H1 (cell line): ENCODE measurements at regions not wholly inside any gene's neighbourhood (a gene's known extent, or its start where the extent isn't known, plus 50 kb on each side); places are given as distances from the start of the nearest gene placed in this dataset.

ENCODE experiments used
- CTCF ChIA-PET: fragments of 300-600 bp; sonication (Branson Sonifier 250); formaldehyde crosslinking; loops from one replicate; lab custom pipeline; 2021; ENCODE audit not compliant: partially characterized antibody; lab: Charles Lee
- POLR2A ChIA-PET: fragments of 300-600 bp; sonication (Branson Sonifier 250); formaldehyde crosslinking; loops from one replicate; lab custom pipeline; 2021; ENCODE audit warnings: inconsistent platforms; ENCODE audit not compliant: partially characterized antibody; lab: Charles Lee
- DNase-seq, 2 experiments: peaks; one replicate each; pipeline versions ENCODE4 v3.0.0 to v3.0.0-alpha.2; 2010 to 2022; ENCODE audit warnings: low spot score in 2 of 2, low read depth in 1 of 2, mixed read lengths in 1 of 2
- FAIRE-seq: peaks from 2 replicates; lab custom pipeline; 2011; peaks lifted over from hg19 to GRCh38; lab: Jason Lieb, UNC
- H2AFZ ChIP-seq: 2 replicates; pipeline ENCODE4 v1.8.1; 2012; ENCODE audit warnings: low read length, inconsistent platforms
- H2AK5ac ChIP-seq: 2 replicates; pipeline ENCODE4 v1.6.1; 2013; ENCODE audit warnings: low read depth, low read length
- H2BK120ac ChIP-seq: replicated peaks from 2 replicates; pipeline ENCODE3; 2013; ENCODE audit warnings: low read depth, low read length, inconsistent platforms
- H2BK12ac ChIP-seq: 2 replicates; pipeline ENCODE4 v1.6.1; 2013; ENCODE audit warnings: low read depth, low read length
- H2BK15ac ChIP-seq: 2 replicates; pipeline ENCODE4 v1.6.1; 2013; ENCODE audit warnings: low read length
- H2BK20ac ChIP-seq: 2 replicates; pipeline ENCODE4 v1.6.1; 2013; ENCODE audit warnings: low read length
- H2BK5ac ChIP-seq: 2 replicates; pipeline ENCODE4 v1.6.1; 2013; ENCODE audit warnings: low read depth, low read length
- H3K14ac ChIP-seq: 2 replicates; pipeline ENCODE4 v1.6.1; 2013; ENCODE audit warnings: inconsistent platforms; ENCODE audit not compliant: insufficient read length
- H3K18ac ChIP-seq: 2 replicates; pipeline ENCODE4 v1.6.1; 2013; ENCODE audit warnings: low read length; ENCODE audit errors: extremely low read depth
- H3K23ac ChIP-seq: 2 replicates; pipeline ENCODE4 v1.6.1; 2013; ENCODE audit warnings: inconsistent platforms; ENCODE audit not compliant: insufficient read length
- H3K23me2 ChIP-seq: 2 replicates; pipeline ENCODE4 v1.6.1; 2013; ENCODE audit warnings: low read depth, low read length
- H3K27ac ChIP-seq: 2 replicates; pipeline ENCODE4 v1.6.1; 2011; ENCODE audit warnings: low read depth, low read length, inconsistent platforms
- H3K27me3 ChIP-seq, 4 experiments: replicated peaks in 1 of 4; 1 replicate in 1 of 4; 2 replicates in 3 of 4; pipeline versions ENCODE4 v1.6.1 to v1.8.1; 2011 to 2013; ENCODE audit warnings: low read length in 3 of 4, mild to moderate bottlenecking in 3 of 4, inconsistent platforms in 2 of 4, mixed read lengths in 2 of 4, moderate library complexity in 1 of 4; ENCODE audit not compliant: control insufficient read depth in 3 of 4, insufficient read depth in 3 of 4; ENCODE audit errors: extremely low read depth in 1 of 4
- H3K36me3 ChIP-seq, 4 experiments: 2 replicates each; pipeline versions ENCODE4 v1.6.1 to v1.8.1; 2011 to 2013; ENCODE audit warnings: mild to moderate bottlenecking in 4 of 4, low read length in 3 of 4, moderate library complexity in 2 of 4, control low read depth in 1 of 4, inconsistent platforms in 1 of 4; ENCODE audit not compliant: insufficient read depth in 4 of 4, control insufficient read depth in 2 of 4
- H3K4ac ChIP-seq: replicated peaks from 2 replicates; pipeline ENCODE3; 2013; ENCODE audit warnings: low read length, low read depth, mixed read lengths, inconsistent platforms; ENCODE audit not compliant: insufficient read length
- H3K4me1 ChIP-seq, 4 experiments: replicated peaks in 1 of 4; 1 replicate in 1 of 4; 2 replicates in 3 of 4; pipeline versions ENCODE4 v1.6.1 to v1.8.1; 2011 to 2013; ENCODE audit warnings: low read length in 3 of 4, inconsistent platforms in 2 of 4, mixed read lengths in 1 of 4; ENCODE audit not compliant: insufficient read depth in 4 of 4, control insufficient read depth in 3 of 4
- H3K4me2 ChIP-seq, 2 experiments: 2 replicates each; pipeline versions ENCODE4 v1.6.1 to v1.8.1; 2011 to 2013; ENCODE audit warnings: low read depth in 2 of 2, low read length in 2 of 2, control low read depth in 1 of 2, inconsistent platforms in 1 of 2, mild to moderate bottlenecking in 1 of 2; ENCODE audit not compliant: insufficient read depth in 1 of 2
- H3K4me3 ChIP-seq, 4 experiments: fragments of 200-600, 300-600 bp in 1 of 4; sonication (generic), shearing (Covaris generic), sonication (Bioruptor Twin) in 1 of 4; 2 replicates each; pipeline versions ENCODE4 v1.5.1 to v1.8.1; 2011 to 2016; ENCODE audit warnings: low read length in 4 of 4, low read depth in 3 of 4, control low read depth in 2 of 4, inconsistent platforms in 2 of 4, mild to moderate bottlenecking in 2 of 4, mixed read lengths in 1 of 4, moderate library complexity in 1 of 4; ENCODE audit not compliant: insufficient read depth in 2 of 4; ENCODE audit errors: extremely low read depth in 1 of 4
- H3K56ac ChIP-seq: replicated peaks from 2 replicates; pipeline ENCODE3; 2013; ENCODE audit warnings: low read depth, mild to moderate bottlenecking, mixed read lengths, low read length, inconsistent platforms; ENCODE audit not compliant: insufficient read length
- H3K79me1 ChIP-seq: 2 replicates; pipeline ENCODE4 v1.6.1; 2013; ENCODE audit warnings: low read depth, low read length, control low read depth
- H3K79me2 ChIP-seq, 2 experiments: 2 replicates each; pipeline versions ENCODE4 v1.6.1 to v1.8.1; 2012 to 2013; ENCODE audit warnings: low read length in 2 of 2, mild to moderate bottlenecking in 2 of 2, inconsistent platforms in 1 of 2; ENCODE audit not compliant: insufficient read depth in 2 of 2, control insufficient read depth in 1 of 2
- H3K9ac ChIP-seq, 4 experiments: replicated peaks in 1 of 4; 1 replicate in 1 of 4; 2 replicates in 3 of 4; pipeline versions ENCODE4 v1.6.1 to v1.8.1; 2011 to 2013; ENCODE audit warnings: low read depth in 3 of 4, low read length in 3 of 4, control low read depth in 2 of 4, mild to moderate bottlenecking in 2 of 4, moderate library complexity in 2 of 4, inconsistent platforms in 1 of 4; ENCODE audit errors: extremely low read depth in 1 of 4
- H3K9me3 ChIP-seq, 2 experiments: 2 replicates each; pipeline versions ENCODE4 v1.6.1 to v1.8.1; 2012 to 2013; ENCODE audit warnings: mild to moderate bottlenecking in 2 of 2, moderate library complexity in 2 of 2, control low read depth in 1 of 2, inconsistent platforms in 1 of 2, low read depth in 1 of 2, low read length in 1 of 2, mixed read lengths in 1 of 2; ENCODE audit not compliant: insufficient read depth in 2 of 2
- H4K20me1 ChIP-seq, 2 experiments: replicated peaks in 1 of 2; 2 replicates each; pipeline versions ENCODE3 to v1.8.1; 2011 to 2013; ENCODE audit warnings: inconsistent platforms in 2 of 2, low read length in 2 of 2, mild to moderate bottlenecking in 1 of 2; ENCODE audit not compliant: insufficient read depth in 2 of 2, control insufficient read depth in 1 of 2
- H4K5ac ChIP-seq: 2 replicates; pipeline ENCODE4 v1.6.1; 2013; ENCODE audit warnings: low read length, low read depth, mixed read lengths, inconsistent platforms; ENCODE audit not compliant: insufficient read length
- H4K8ac ChIP-seq: 2 replicates; pipeline ENCODE4 v1.8.0; 2013; ENCODE audit warnings: mild to moderate bottlenecking, moderate library complexity, low read length, inconsistent platforms; ENCODE audit not compliant: insufficient read depth; ENCODE audit errors: extremely low read depth
- H4K91ac ChIP-seq: replicated peaks from 2 replicates; pipeline ENCODE3; 2013; ENCODE audit warnings: low read length, mixed read lengths, inconsistent platforms; ENCODE audit not compliant: insufficient read length
- BRCA1 ChIP-seq: IDR thresholded peaks from 2 replicates; pipeline ENCODE4 v1.6.1; 2012; ENCODE audit warnings: low read depth, low read length, improper control_type of control experiment
- CBX5 ChIP-seq: fragments of 300-800, 300-1000 bp; sonication (generic); IDR thresholded peaks from 2 replicates; pipeline ENCODE4 v1.7.1; 2016; ENCODE audit warnings: antibody characterized with exemption, low read length, low read depth
- CEBPB ChIP-seq: IDR thresholded peaks from 2 replicates; pipeline ENCODE4 v1.6.1; 2012; ENCODE audit warnings: low read depth, low read length
- EGR1 ChIP-seq: IDR thresholded peaks from 2 replicates; pipeline ENCODE4 v1.6.1; 2011; ENCODE audit warnings: low read depth, low read length, borderline replicate concordance
- FOSL1 ChIP-seq: IDR thresholded peaks from 2 replicates; pipeline ENCODE4 v1.6.1; 2011; ENCODE audit warnings: mild to moderate bottlenecking, low read depth, low read length, moderate library complexity; ENCODE audit not compliant: insufficient read depth
- MAX ChIP-seq: IDR thresholded peaks from 2 replicates; pipeline ENCODE4 v1.6.1; 2012; ENCODE audit warnings: inconsistent platforms
- SP1 ChIP-seq: IDR thresholded peaks from 2 replicates; pipeline ENCODE4 v1.6.1; 2011; ENCODE audit warnings: low read depth, low read length
- SRF ChIP-seq: IDR thresholded peaks from 2 replicates; pipeline ENCODE4 v1.6.1; 2011; ENCODE audit warnings: mild to moderate bottlenecking, low read depth, low read length, moderate library complexity
- WGBS, 2 experiments: shearing (Covaris generic) in 1 of 2; methylation state at CpG; one replicate each; pipeline versions ENCODE4 v1.1.6 to v1.1.7; 2013 to 2015; ENCODE audit warnings: low lambda C conversion rate in 2 of 2, mixed read lengths in 2 of 2, inconsistent platforms in 1 of 2, low coverage in 1 of 2, missing lambda C conversion rate in 1 of 2; ENCODE audit not compliant: insufficient replicate concordance in 2 of 2, insufficient coverage in 1 of 2, insufficient read length in 1 of 2; ENCODE audit errors: extremely low coverage in 1 of 2, missing lambda C conversion rate in 1 of 2; 5-methylcytosine and 5-hydroxymethylcytosine counted together

GRCh38 chr13:64083396-64083795 lies 2667.7 kb upstream of the PCDH20 start:
- TF ChIP-seq SP1 (no peak), BRCA1 (no peak), SRF (no peak), CEBPB (no peak), MAX (no peak), CBX5 (no peak), FOSL1 (no peak), EGR1 (no peak)
- Histone ChIP-seq H2BK15ac (no peak overlapping the region), H2BK12ac (no peak overlapping the region), H3K79me1 (no peaks in the 10 kb centered on the region), H3K9ac (no peak overlapping the region), H3K36me3 (no peaks in the 10 kb centered on the region), H4K91ac (no peak overlapping the region), H3K9me3 (peaks cover 0 to 4% of the 10 kb centered on the region in 2 experiments; a peak in 1 of 4 replicates), H3K4ac (no peak overlapping the region), H3K4me1 (no peaks in the 10 kb centered on the region), H3K23ac (no peak overlapping the region), H4K8ac (no peak overlapping the region), H3K27me3 (no peaks in the 10 kb centered on the region), H3K79me2 (no peaks in the 10 kb centered on the region), H3K4me3 (no peak overlapping the region), H2BK20ac (no peak overlapping the region), H2AK5ac (no peak overlapping the region), H3K14ac (no peak overlapping the region), H2BK5ac (no peak overlapping the region), H3K56ac (no peak overlapping the region), H2AFZ (no peak overlapping the region), H3K18ac (no peak overlapping the region), H3K27ac (no peak overlapping the region), H3K4me2 (no peak overlapping the region), H3K23me2 (no peaks in the 10 kb centered on the region), H4K5ac (no peak overlapping the region), H4K20me1 (no peaks in the 10 kb centered on the region), H2BK120ac (no peak overlapping the region)
- DNase-seq, result no peak
- CTCF ChIA-PET, result no interaction called here
- WGBS, 2 experiments, result 83% methylated on average over 1 of the region's 1 CpG; no CpG with 5 or more reads in 1 of the 2 experiments
- no peak for FAIRE-seq
- POLR2A ChIA-PET, result no interaction called here
